ENCODE measurements at regions not wholly inside any gene's neighbourhood (a gene's known extent, or its start where the extent isn't known, plus 50 kb on each side); places are given as distances from the start of the nearest gene placed in this dataset.

- H3K36me3 ChIP-seq (ENCODE audit: control insufficient read depth, low read length) = no peaks in the 10 kb centered on the region
- no peaks in the 10 kb centered on the region for H4K20me1 ChIP-seq (ENCODE audit: control insufficient read depth, insufficient read depth, low read depth, low read length)
- no peak overlapping the region for H3K4me2 ChIP-seq (ENCODE audit: low read length)
- H3F3A ChIP-seq (ENCODE audit: control insufficient read depth, insufficient read depth) = no peaks in the 10 kb centered on the region
- no peaks in the 10 kb centered on the region for H3K27me3 ChIP-seq (ENCODE audit: control insufficient read depth, low read length)
- no peak overlapping the region for H3K4me3 ChIP-seq (ENCODE audit: low read length)
- no peak for TF ChIP-seq CTCF (IDR thresholded peaks at IDR 0.05; ENCODE audit: low read depth, low read length, poor library complexity, severe bottlenecking)
- TF ChIP-seq EZH2phosphoT487 (IDR thresholded peaks at IDR 0.05; ENCODE audit: borderline replicate concordance, low read length) = no peak
- no peaks in the 10 kb centered on the region for H3K9me3 ChIP-seq (ENCODE audit: control insufficient read depth, insufficient read depth, low read length)
- no peaks in the 10 kb centered on the region for H3K79me2 ChIP-seq (ENCODE audit: control insufficient read depth, low read length)
- no peak overlapping the region for H3K27ac ChIP-seq (ENCODE audit: low read depth, low read length)
- H3K4me1 ChIP-seq (ENCODE audit: control insufficient read depth, low read length) = no peaks in the 10 kb centered on the region
- H3K9me2 ChIP-seq (replicated peaks; ENCODE audit: control insufficient read depth, low read length) = no peaks in the 10 kb centered on the region
Measured at GRCh38 chr3:166962911-166963310, 417.2 kb downstream of the ZBBX start.

- Histone ChIP-seq H4K20me1 (ENCODE audit: control insufficient read depth, insufficient read depth, low read depth, low read length) (no peaks in the 10 kb centered on the region), H3K79me2 (ENCODE audit: control insufficient read depth, low read length) (no peaks in the 10 kb centered on the region), H3K4me1 (ENCODE audit: control insufficient read depth, low read length) (no peaks in the 10 kb centered on the region), H3K27ac (ENCODE audit: low read depth, low read length) (no peak overlapping the region), H3F3A (ENCODE audit: control insufficient read depth, insufficient read depth) (no peaks in the 10 kb centered on the region), H3K4me2 (ENCODE audit: low read length) (no peak overlapping the region), H3K9me2 (replicated peaks; ENCODE audit: control insufficient read depth, low read length) (no peaks in the 10 kb centered on the region), H3K36me3 (ENCODE audit: control insufficient read depth, low read length) (no peaks in the 10 kb centered on the region), H3K9me3 (ENCODE audit: control insufficient read depth, insufficient read depth, low read length) (no peaks in the 10 kb centered on the region), H3K27me3 (ENCODE audit: control insufficient read depth, low read length) (no peaks in the 10 kb centered on the region), H3K4me3 (ENCODE audit: low read length) (no peak overlapping the region)
- TF ChIP-seq CTCF (IDR thresholded peaks at IDR 0.05; ENCODE audit: low read depth, low read length, poor library complexity, severe bottlenecking) (no peak), EZH2phosphoT487 (IDR thresholded peaks at IDR 0.05; ENCODE audit: borderline replicate concordance, low read length) (no peak)
Measured at GRCh38 chr3:166957121-166957520, 423.0 kb downstream of the ZBBX start.

- no peaks in the 10 kb centered on the region for H3K9me3 ChIP-seq (ENCODE audit: control insufficient read depth, insufficient read depth, low read length)
- H3K36me3 ChIP-seq (ENCODE audit: control insufficient read depth, low read length) = no peaks in the 10 kb centered on the region
- no peak for TF ChIP-seq EZH2phosphoT487 (IDR thresholded peaks at IDR 0.05; ENCODE audit: borderline replicate concordance, low read length)
- no peak for TF ChIP-seq CTCF (IDR thresholded peaks at IDR 0.05; ENCODE audit: low read depth, low read length, poor library complexity, severe bottlenecking)
- H3F3A ChIP-seq (ENCODE audit: control insufficient read depth, insufficient read depth) = no peaks in the 10 kb centered on the region
- no peak overlapping the region for H3K4me3 ChIP-seq (ENCODE audit: low read length)
- H3K27me3 ChIP-seq (ENCODE audit: control insufficient read depth, low read length) = no peaks in the 10 kb centered on the region
- no peaks in the 10 kb centered on the region for H3K79me2 ChIP-seq (ENCODE audit: control insufficient read depth, low read length)
- H3K4me2 ChIP-seq (ENCODE audit: low read length) = no peak overlapping the region
- H4K20me1 ChIP-seq (ENCODE audit: control insufficient read depth, insufficient read depth, low read depth, low read length) = no peaks in the 10 kb centered on the region
- H3K27ac ChIP-seq (ENCODE audit: low read depth, low read length) = no peak overlapping the region
- H3K9me2 ChIP-seq (replicated peaks; ENCODE audit: control insufficient read depth, low read length) = no peaks in the 10 kb centered on the region
- H3K4me1 ChIP-seq (ENCODE audit: control insufficient read depth, low read length) = no peaks in the 10 kb centered on the region
Measured at GRCh38 chr3:166955201-166955939, 424.7 kb downstream of the ZBBX start.
